ENCODE measurements at regions not wholly inside any gene's neighbourhood (a gene's known extent, or its start where the extent isn't known, plus 50 kb on each side); places are given as distances from the start of the nearest gene placed in this dataset.

DNA sequence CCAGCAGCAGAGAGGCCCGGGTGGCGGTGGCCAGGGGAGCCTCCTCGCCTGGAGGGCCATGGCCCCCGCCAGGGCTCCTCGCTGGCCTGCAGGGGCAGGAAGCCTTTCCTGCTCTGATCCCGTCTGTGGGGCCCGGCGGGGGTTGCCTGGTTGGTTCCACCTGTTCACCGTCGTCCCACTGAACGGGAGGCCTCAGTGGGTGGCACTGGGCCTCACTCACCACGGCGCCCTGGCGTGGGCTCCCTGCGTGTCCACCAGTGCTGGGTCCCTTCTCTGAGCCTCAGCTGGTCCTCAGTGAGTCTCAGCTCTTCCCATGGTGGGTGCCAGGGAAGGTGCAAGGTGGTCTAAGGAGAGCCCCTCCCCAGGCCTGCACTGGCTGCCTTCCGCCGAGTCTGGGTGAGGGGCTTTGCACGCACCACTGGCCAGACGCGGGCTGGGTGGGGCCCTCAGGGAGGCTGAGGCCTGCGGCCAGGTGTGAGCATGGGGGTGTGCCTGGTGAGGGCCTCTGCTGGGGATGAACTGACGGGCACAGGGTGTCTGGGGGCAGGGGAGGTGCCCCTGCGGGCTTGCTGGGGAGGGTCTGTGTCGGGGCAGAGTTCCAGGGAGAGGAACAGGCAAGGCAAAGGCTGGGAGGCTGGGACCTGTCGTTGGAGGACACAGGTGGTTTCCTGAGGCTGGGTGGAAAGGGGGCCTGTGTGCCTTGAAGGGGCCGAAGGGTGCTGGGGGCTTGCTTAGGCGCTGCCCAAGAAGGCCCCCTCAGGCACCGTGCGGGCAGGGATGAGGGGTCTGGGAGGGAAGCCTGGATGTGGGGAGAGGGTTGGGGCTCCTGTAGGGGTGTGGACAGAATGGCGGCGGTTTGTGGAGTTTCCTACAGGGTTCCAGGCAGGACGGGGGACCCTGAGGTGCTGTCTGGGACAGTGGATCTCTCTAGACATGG, 339.8 kb downstream of the TMEM121 start:
- TF ChIP-seq, protein P1, sequence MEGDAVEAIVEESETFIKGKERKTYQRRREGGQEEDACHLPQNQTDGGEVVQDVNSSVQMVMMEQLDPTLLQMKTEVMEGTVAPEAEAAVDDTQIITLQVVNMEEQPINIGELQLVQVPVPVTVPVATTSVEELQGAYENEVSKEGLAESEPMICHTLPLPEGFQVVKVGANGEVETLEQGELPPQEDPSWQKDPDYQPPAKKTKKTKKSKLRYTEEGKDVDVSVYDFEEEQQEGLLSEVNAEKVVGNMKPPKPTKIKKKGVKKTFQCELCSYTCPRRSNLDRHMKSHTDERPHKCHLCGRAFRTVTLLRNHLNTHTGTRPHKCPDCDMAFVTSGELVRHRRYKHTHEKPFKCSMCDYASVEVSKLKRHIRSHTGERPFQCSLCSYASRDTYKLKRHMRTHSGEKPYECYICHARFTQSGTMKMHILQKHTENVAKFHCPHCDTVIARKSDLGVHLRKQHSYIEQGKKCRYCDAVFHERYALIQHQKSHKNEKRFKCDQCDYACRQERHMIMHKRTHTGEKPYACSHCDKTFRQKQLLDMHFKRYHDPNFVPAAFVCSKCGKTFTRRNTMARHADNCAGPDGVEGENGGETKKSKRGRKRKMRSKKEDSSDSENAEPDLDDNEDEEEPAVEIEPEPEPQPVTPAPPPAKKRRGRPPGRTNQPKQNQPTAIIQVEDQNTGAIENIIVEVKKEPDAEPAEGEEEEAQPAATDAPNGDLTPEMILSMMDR (IDR thresholded peaks at IDR 0.05), result no peak
- TF ChIP-seq EZH2 (IDR thresholded peaks at IDR 0.05; ENCODE audit: borderline replicate concordance, insufficient read depth, low read depth, low read length, poor library complexity, severe bottlenecking), result no peak
